ENCODE measurements at regions not wholly inside any gene's neighbourhood (a gene's known extent, or its start where the extent isn't known, plus 50 kb on each side); places are given as distances from the start of the nearest gene placed in this dataset.

- TF ChIP-seq SMC3 (IDR thresholded peaks at IDR 0.05) (no peak), ZFP36 (IDR thresholded peaks at IDR 0.05; ENCODE audit: borderline replicate concordance, partially characterized antibody) (no peak), POLR2A (IDR thresholded peaks at IDR 0.05; ENCODE audit: low read length) (no peak), BHLHE40 (IDR thresholded peaks at IDR 0.05; ENCODE audit: low read depth, low read length) (no peak), RAD21 (conservative IDR thresholded peaks at IDR 0.05 in 1 of 2, IDR thresholded peaks at IDR 0.05 in 1 of 2) (no peak)
Measured at GRCh38 chr7:144975882-144976281, 140.0 kb upstream of the TPK1 start.

Data from A549 (cell line).